HCT116 (cell line): ENCODE measurements at regions not wholly inside any gene's neighbourhood (a gene's known extent, or its start where the extent isn't known, plus 50 kb on each side); places are given as distances from the start of the nearest gene placed in this dataset.
"Not testable (repeated sequence)": the region's sequence is repeated elsewhere in the genome, so short reads cannot be mapped to it uniquely, and the experiment has no call there.

Source experiments
- ATAC-seq: fragments of 200-7000 bp; cut with Tn5 transposase; 2 replicates; pipeline ENCODE4 v1.9.1; 2020; ENCODE audit warnings: mild to moderate bottlenecking, moderate library complexity
- BruUV-seq: library from RNA; stranded (reverse); fragments of 400-500 nt; replicated peaks from 2 replicates; lab custom pipeline; 2021; lab: Mats Ljungman, UMichigan
- CTCF ChIA-PET: fragments of 300-600 bp; sonication (Branson Sonifier 250); formaldehyde crosslinking; loops from one replicate; lab custom pipeline; 2021; ENCODE audit warnings: antibody characterized with exemption; lab: Charles Lee
- POLR2A ChIA-PET: fragments of 300-600, 350-600 bp; sonication (Branson Sonifier 250); formaldehyde crosslinking; loops from one replicate; lab custom pipeline; 2021; ENCODE audit warnings: antibody characterized with exemption; lab: Charles Lee
- RAD21 ChIA-PET, 2 experiments: fragments of 300-600 bp; sonication (Branson Sonifier 250); formaldehyde crosslinking; loops; one replicate each; lab custom pipeline; 2023; ENCODE audit warnings: low total read pairs in 2 of 2; ENCODE audit not compliant: uncharacterized antibody in 2 of 2, unreplicated experiment in 2 of 2, low non-redundant PET in 1 of 2; lab: Charles Lee
- DNase-seq: peaks from one replicate; pipeline ENCODE4 v3.0.0-alpha.2; 2010; ENCODE audit warnings: low read depth, low spot score
- H2AFZ ChIP-seq: fragments of 200-600 bp; shearing (Covaris generic), sonication (generic); 2 replicates; pipeline ENCODE4 v1.6.1; 2017; ENCODE audit warnings: low read depth, mixed run types, mixed read lengths, antibody characterized with exemption, low read length; ENCODE audit not compliant: poor library complexity, severe bottlenecking
- H3K27ac ChIP-seq: 2 replicates; pipeline ENCODE4 v1.5.1; 2012; ENCODE audit warnings: low read depth, low read length
- H3K27me3 ChIP-seq: fragments of 200-600 bp; sonication (generic); 2 replicates; pipeline ENCODE4 v1.6.1; 2016; ENCODE audit warnings: mixed run types, low read length, mixed read lengths; ENCODE audit not compliant: insufficient read depth
- H3K36me3 ChIP-seq, 2 experiments: fragments of 200-500 bp in 1 of 2; fragments of 200-600 bp in 1 of 2; sonication (Bioruptor generic) in 1 of 2; sonication (generic) in 1 of 2; 2 replicates each; pipeline versions ENCODE4 v1.5.1 to v1.6.1; 2014 to 2016; ENCODE audit warnings: low read length in 2 of 2, inconsistent platforms in 1 of 2, mixed read lengths in 1 of 2, mixed run types in 1 of 2; ENCODE audit not compliant: insufficient read depth in 2 of 2, control insufficient read depth in 1 of 2
- H3K4me1 ChIP-seq, 2 experiments: fragments of 200-600 bp in 1 of 2; sonication (generic) in 1 of 2; 2 replicates each; pipeline versions ENCODE4 v1.5.1 to v1.6.1; 2012 to 2017; ENCODE audit warnings: low read length in 2 of 2, inconsistent platforms in 1 of 2, mild to moderate bottlenecking in 1 of 2, mixed read lengths in 1 of 2, mixed run types in 1 of 2, moderate library complexity in 1 of 2; ENCODE audit not compliant: insufficient read depth in 2 of 2, control insufficient read depth in 1 of 2
- H3K4me2 ChIP-seq: fragments of 200-600 bp; sonication (generic); 2 replicates; pipeline ENCODE4 v1.6.1; 2017; ENCODE audit warnings: mixed run types, low read length, mixed read lengths
- H3K4me3 ChIP-seq, 2 experiments: fragments of 200-600 bp in 1 of 2; sonication (generic) in 1 of 2; replicated peaks in 1 of 2; 2 replicates each; pipeline ENCODE4 v1.5.1; 2011 to 2016; ENCODE audit warnings: low read length in 2 of 2, control low read depth in 1 of 2, low read depth in 1 of 2, mild to moderate bottlenecking in 1 of 2, mixed read lengths in 1 of 2, mixed run types in 1 of 2
- H3K79me2 ChIP-seq: fragments of 200-600 bp; sonication (generic); 2 replicates; pipeline ENCODE4 v1.6.1; 2017; ENCODE audit warnings: mild to moderate bottlenecking, mixed run types, low read length, moderate library complexity, mixed read lengths; ENCODE audit not compliant: insufficient read depth
- H3K9ac ChIP-seq: fragments of 200-600 bp; sonication (generic); 2 replicates; pipeline ENCODE4 v1.6.1; 2016; ENCODE audit warnings: low read length, mixed read lengths
- H3K9me2 ChIP-seq: fragments of 200-600 bp; sonication (generic), shearing (Covaris generic); 2 replicates; pipeline ENCODE4 v1.6.1; 2017; ENCODE audit warnings: mixed run types, mild to moderate bottlenecking, moderate library complexity; ENCODE audit not compliant: insufficient read depth
- H3K9me3 ChIP-seq, 2 experiments: fragments of 200-500 bp in 1 of 2; fragments of 200-600 bp in 1 of 2; sonication (Bioruptor generic) in 1 of 2; sonication (generic) in 1 of 2; 2 replicates each; pipeline ENCODE4 v1.6.1; 2014 to 2017; ENCODE audit warnings: low read length in 2 of 2, mixed read lengths in 2 of 2, inconsistent platforms in 1 of 2, low read depth in 1 of 2, mild to moderate bottlenecking in 1 of 2, mixed run types in 1 of 2, moderate library complexity in 1 of 2; ENCODE audit not compliant: control insufficient read depth in 1 of 2, insufficient read depth in 1 of 2
- H4K20me1 ChIP-seq: fragments of 200-600 bp; sonication (generic), shearing (Covaris generic); 2 replicates; pipeline ENCODE4 v1.6.1; 2017; ENCODE audit warnings: mixed run types, mild to moderate bottlenecking, moderate library complexity; ENCODE audit not compliant: insufficient read depth
- ATF3 ChIP-seq: IDR thresholded peaks from 2 replicates; pipeline ENCODE4 v1.6.1; 2012
- SP1 ChIP-seq: IDR thresholded peaks from 2 replicates; pipeline ENCODE4 v1.6.1; 2012; ENCODE audit warnings: low read depth
- TCF7L2 ChIP-seq: IDR thresholded peaks from 2 replicates; pipeline ENCODE4 v1.7.0; 2011; ENCODE audit warnings: borderline replicate concordance, inconsistent platforms; ENCODE audit not compliant: insufficient read depth, insufficient read length; ENCODE audit errors: extremely low read depth
- intact Hi-C: fragments of 100-400 bp; cut with micrococcal nuclease; formaldehyde crosslinking; loops from 2 replicates; pipeline ENCODE4 v1.10.0; 2022

GRCh38 chr14:29027941-29028705, 261.5 kb downstream of the FOXG1 start:
- BruUV-seq, H3K27ac ChIP-seq, DNase-seq, H3K4me2 ChIP-seq, H3K4me1 ChIP-seq, H3K36me3 ChIP-seq, H3K9ac ChIP-seq, RAD21 ChIA-PET, H3K9me2 ChIP-seq, POLR2A ChIA-PET, H3K79me2 ChIP-seq, H4K20me1 ChIP-seq, H3K4me3 ChIP-seq, CTCF ChIA-PET, intact Hi-C loops, H2AFZ ChIP-seq, ATAC-seq, H3K27me3 ChIP-seq: not testable (repeated sequence)
- peaks cover 13 to 16% of the 10 kb centered on the region in 2 experiments; a peak in 3 of 4 replicates for H3K9me3 ChIP-seq

GRCh38 chr14:29028973-29029582, 262.5 kb downstream of the FOXG1 start:
- Histone ChIP-seq H3K36me3 (no peaks in the 10 kb centered on the region), H3K27ac (no peak overlapping the region), H3K9me3 (peaks cover 19 to 21% of the 10 kb centered on the region in 2 experiments; a peak in 3 of 4 replicates), H4K20me1 (no peaks in the 10 kb centered on the region), H3K4me2 (no peak overlapping the region), H3K9ac (no peak overlapping the region), H3K9me2 (no peaks in the 10 kb centered on the region), H2AFZ (no peak overlapping the region), H3K27me3 (no peaks in the 10 kb centered on the region), H3K4me3 (no peak overlapping the region), H3K79me2 (no peaks in the 10 kb centered on the region), H3K4me1 (no peaks in the 10 kb centered on the region)
- ChIA-PET POLR2A (no interaction called here), CTCF (no interaction called here), RAD21 (no interaction called here)
- DNase-seq (no peak), ATAC-seq (no peak)
- BruUV-seq = no TSS peak
- intact Hi-C loops = no loop called here
- TF ChIP-seq TCF7L2 (no peak), SP1 (no peak), ATF3 (no peak)
